Natural killer cell (primary cell): ENCODE measurements at regions not wholly inside any gene's neighbourhood (a gene's known extent, or its start where the extent isn't known, plus 50 kb on each side); places are given as distances from the start of the nearest gene placed in this dataset.

Source experiments
- ATAC-seq, 3 donors: fragments of 150-1000 bp in 2 of 3; fragments of 200-7000 bp in 1 of 3; cut with Tn5 transposase; 1 replicate in 1 of 3; 2 replicates in 2 of 3; pipeline ENCODE4 v1.10.0; 2021; ENCODE audit warnings: mild to moderate bottlenecking in 2 of 3, moderate library complexity in 2 of 3
- DNase-seq, 2 donors: peaks; one replicate each; pipeline versions ENCODE4 v3.0.0 to v3.0.0-alpha.2; 2013 to 2021; ENCODE audit warnings: mixed read lengths in 1 of 2
- H3K27ac ChIP-seq: one replicate; pipeline ENCODE4 v1.5.1; 2013; ENCODE audit warnings: mild to moderate bottlenecking, low read length
- H3K27me3 ChIP-seq: one replicate; pipeline ENCODE4 v1.6.1; 2013; ENCODE audit warnings: low read length; ENCODE audit not compliant: control insufficient read depth, insufficient read depth
- H3K36me3 ChIP-seq: one replicate; pipeline ENCODE4 v1.6.1; 2013; ENCODE audit warnings: low read length; ENCODE audit not compliant: control insufficient read depth, insufficient read depth
- H3K4me1 ChIP-seq: one replicate; pipeline ENCODE4 v1.6.1; 2013; ENCODE audit warnings: low read length; ENCODE audit not compliant: control insufficient read depth, insufficient read depth
- H3K4me3 ChIP-seq: one replicate; pipeline ENCODE4 v1.5.1; 2013; ENCODE audit warnings: low read length
- H3K9me3 ChIP-seq: one replicate; pipeline ENCODE4 v1.6.1; 2013; ENCODE audit warnings: low read length; ENCODE audit not compliant: control insufficient read depth, insufficient read depth
- H3K27ac Mint-ChIP-seq, 2 donors: one replicate each; pipeline ENCODE4 v1.8.0; 2022; ENCODE audit warnings: mild to moderate bottlenecking in 2 of 2, mixed read lengths in 2 of 2, moderate library complexity in 1 of 2
- H3K27me3 Mint-ChIP-seq, 2 donors: one replicate each; pipeline ENCODE4 v1.8.0; 2022; ENCODE audit warnings: low read depth in 2 of 2, mixed read lengths in 2 of 2
- H3K36me3 Mint-ChIP-seq: one replicate; pipeline ENCODE4 v1.8.0; 2022; ENCODE audit warnings: mixed read lengths
- H3K4me1 Mint-ChIP-seq, 2 donors: one replicate each; pipeline ENCODE4 v1.8.0; 2022; ENCODE audit warnings: mixed read lengths in 2 of 2
- H3K4me3 Mint-ChIP-seq: one replicate; pipeline ENCODE4 v1.8.0; 2022; ENCODE audit warnings: mild to moderate bottlenecking, moderate library complexity, mixed read lengths
- H3K9me3 Mint-ChIP-seq, 2 donors: one replicate each; pipeline ENCODE4 v1.8.0; 2022; ENCODE audit warnings: mixed read lengths in 2 of 2
- WGBS: methylation state at CpG from one replicate; pipeline ENCODE4 v1.1.7; 2013; ENCODE audit warnings: missing lambda C conversion rate; ENCODE audit not compliant: insufficient coverage; 5-methylcytosine and 5-hydroxymethylcytosine counted together
- intact Hi-C: fragments of 100-400 bp; cut with micrococcal nuclease; formaldehyde crosslinking; loops from one replicate; pipeline ENCODE4 v1.14.2; 2022
- TF ChIP-seq, protein P1 (sequence below): fragments of 200-600 bp; IDR thresholded peaks from one replicate; pipeline ENCODE4 v1.8.0; 2022; ENCODE audit warnings: antibody characterized with exemption

DNA sequence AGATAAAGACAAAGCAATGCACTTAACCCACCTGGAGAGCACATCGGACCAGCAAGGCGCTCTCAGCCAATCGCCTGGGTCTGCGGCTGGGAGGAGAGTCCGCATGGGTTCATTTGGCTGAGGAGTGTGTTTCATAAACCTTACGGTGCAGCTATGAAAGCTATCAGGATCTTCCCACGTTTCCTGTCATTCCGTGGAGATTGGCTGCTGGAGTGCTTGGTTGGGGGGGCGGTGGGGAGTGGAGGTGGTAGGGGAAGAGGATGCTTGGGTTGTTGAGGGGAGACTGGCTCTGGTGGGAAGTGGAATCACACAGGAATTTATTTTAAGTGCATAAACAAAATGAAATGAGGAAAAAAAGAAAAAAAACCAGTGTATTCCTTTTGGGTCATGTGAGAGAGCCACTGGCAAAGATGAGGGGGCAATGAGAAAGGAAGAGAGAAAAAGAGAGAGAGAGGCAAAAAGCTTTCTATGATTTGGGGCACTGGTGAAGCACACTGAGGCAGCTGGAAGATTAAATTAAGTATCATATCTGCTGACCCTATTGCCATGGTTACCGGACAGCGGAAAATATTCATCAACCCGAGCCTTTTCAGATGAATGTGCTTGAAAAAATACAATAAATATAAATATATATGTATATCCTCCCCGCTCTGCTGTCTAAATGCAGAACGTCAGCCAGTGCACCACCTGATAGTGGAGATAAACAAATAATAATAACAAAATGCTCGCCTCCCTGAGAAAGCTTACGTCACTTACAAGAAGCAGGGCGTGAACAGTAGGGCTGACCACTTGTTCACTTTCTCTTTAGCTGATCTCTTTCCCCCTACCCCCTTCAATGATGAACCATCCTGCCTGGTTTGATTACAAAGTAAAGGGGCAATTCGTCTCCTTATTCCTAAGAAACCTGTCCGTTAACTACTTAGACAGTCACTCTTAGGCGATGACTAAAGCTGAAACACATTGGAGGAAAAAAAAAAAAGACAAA, 457.0 kb upstream of the ZFHX3 start:
- TF ChIP-seq, protein P1, sequence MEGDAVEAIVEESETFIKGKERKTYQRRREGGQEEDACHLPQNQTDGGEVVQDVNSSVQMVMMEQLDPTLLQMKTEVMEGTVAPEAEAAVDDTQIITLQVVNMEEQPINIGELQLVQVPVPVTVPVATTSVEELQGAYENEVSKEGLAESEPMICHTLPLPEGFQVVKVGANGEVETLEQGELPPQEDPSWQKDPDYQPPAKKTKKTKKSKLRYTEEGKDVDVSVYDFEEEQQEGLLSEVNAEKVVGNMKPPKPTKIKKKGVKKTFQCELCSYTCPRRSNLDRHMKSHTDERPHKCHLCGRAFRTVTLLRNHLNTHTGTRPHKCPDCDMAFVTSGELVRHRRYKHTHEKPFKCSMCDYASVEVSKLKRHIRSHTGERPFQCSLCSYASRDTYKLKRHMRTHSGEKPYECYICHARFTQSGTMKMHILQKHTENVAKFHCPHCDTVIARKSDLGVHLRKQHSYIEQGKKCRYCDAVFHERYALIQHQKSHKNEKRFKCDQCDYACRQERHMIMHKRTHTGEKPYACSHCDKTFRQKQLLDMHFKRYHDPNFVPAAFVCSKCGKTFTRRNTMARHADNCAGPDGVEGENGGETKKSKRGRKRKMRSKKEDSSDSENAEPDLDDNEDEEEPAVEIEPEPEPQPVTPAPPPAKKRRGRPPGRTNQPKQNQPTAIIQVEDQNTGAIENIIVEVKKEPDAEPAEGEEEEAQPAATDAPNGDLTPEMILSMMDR = no peak
- 78% methylated on average over 19 of the region's 20 CpGs for WGBS
- Mint-ChIP-seq H3K27me3 (no peaks in the 10 kb centered on the region), H3K4me3 (no peak overlapping the region), H3K36me3 (no peaks in the 10 kb centered on the region), H3K9me3 (peaks cover 0 to 2% of the 10 kb centered on the region in 2 donors), H3K4me1 (no peaks in the 10 kb centered on the region), H3K27ac (no peak overlapping the region)
- intact Hi-C loops = no loop called here
- DNase-seq = no peak
- Histone ChIP-seq H3K4me1 (no peaks in the 10 kb centered on the region), H3K27ac (no peak overlapping the region), H3K9me3 (no peaks in the 10 kb centered on the region), H3K4me3 (no peak overlapping the region), H3K27me3 (no peaks in the 10 kb centered on the region), H3K36me3 (no peaks in the 10 kb centered on the region)
- no peak for ATAC-seq

DNA sequence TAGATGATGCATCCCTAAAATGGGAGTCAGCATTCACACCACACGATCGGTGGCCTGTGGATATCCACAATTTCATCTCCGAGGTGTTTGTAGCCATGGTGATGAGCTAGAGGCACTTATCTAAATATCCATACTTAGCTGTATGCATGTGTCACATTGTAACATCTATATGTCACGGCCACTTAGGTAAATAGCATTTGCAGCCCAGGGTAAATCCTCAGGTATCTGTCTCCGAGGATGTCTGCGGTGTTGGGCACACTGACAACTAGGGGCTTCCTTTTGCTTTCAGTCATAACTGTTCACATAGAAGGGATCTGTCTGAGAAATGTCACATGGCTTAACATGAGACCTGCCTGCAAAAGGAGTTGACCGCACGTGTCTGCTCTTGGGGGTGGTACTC, 455.2 kb upstream of the ZFHX3 start:
- no peaks in the 10 kb centered on the region for H3K4me1 Mint-ChIP-seq
- peaks cover 0 to 2% of the 10 kb centered on the region in 2 donors for H3K9me3 Mint-ChIP-seq
- no peak overlapping the region for H3K27ac ChIP-seq
- ATAC-seq (no peak), DNase-seq (no peak)
- no peaks in the 10 kb centered on the region for H3K9me3 ChIP-seq
- no peak overlapping the region for H3K27ac Mint-ChIP-seq
- no peak overlapping the region for H3K4me3 ChIP-seq
- no peaks in the 10 kb centered on the region for H3K27me3 ChIP-seq
- no peak overlapping the region for H3K4me3 Mint-ChIP-seq
- 91% methylated on average over 8 of the region's 8 CpGs for WGBS
- H3K36me3 Mint-ChIP-seq = no peaks in the 10 kb centered on the region
- no peaks in the 10 kb centered on the region for H3K36me3 ChIP-seq
- no peaks in the 10 kb centered on the region for H3K27me3 Mint-ChIP-seq
- intact Hi-C loops = no loop called here
- no peaks in the 10 kb centered on the region for H3K4me1 ChIP-seq
- TF ChIP-seq, protein P1 = no peak

DNA sequence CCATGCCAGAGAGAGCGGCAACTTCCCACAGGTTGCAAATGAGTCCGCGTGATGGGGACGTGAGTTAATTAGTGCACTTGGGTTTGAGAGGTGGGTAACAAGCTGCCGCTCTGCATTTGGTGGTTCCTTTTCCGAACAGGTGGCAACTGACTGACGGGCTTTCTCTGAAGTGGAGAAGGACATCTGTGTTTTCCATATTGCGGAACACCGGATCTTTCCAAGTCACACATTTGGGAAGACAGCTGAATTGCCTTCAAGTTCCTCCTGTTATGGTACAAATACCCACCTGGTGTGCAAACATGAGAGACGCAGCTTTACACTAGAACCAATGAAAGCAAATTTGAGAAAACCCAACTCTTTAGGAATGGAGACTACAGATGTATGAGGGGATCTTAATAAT, 451.3 kb upstream of the ZFHX3 start:
- no peaks in the 10 kb centered on the region for H3K9me3 ChIP-seq
- intact Hi-C loops = no loop called here
- H3K27ac ChIP-seq = no peak overlapping the region
- DNase-seq (no peak), ATAC-seq (no peak)
- 94% methylated on average over 10 of the region's 10 CpGs for WGBS
- peaks cover 0 to under 1% of the 10 kb centered on the region in 2 donors for H3K9me3 Mint-ChIP-seq
- no peaks in the 10 kb centered on the region for H3K27me3 ChIP-seq
- H3K4me3 ChIP-seq = no peak overlapping the region
- no peaks in the 10 kb centered on the region for H3K4me1 ChIP-seq
- H3K4me3 Mint-ChIP-seq = no peak overlapping the region
- H3K4me1 Mint-ChIP-seq = no peaks in the 10 kb centered on the region
- no peaks in the 10 kb centered on the region for H3K36me3 ChIP-seq
- no peaks in the 10 kb centered on the region for H3K36me3 Mint-ChIP-seq
- TF ChIP-seq, protein P1 = no peak
- H3K27ac Mint-ChIP-seq = no peak overlapping the region
- peaks cover 0 to 3% of the 10 kb centered on the region in 2 donors for H3K27me3 Mint-ChIP-seq
